CD4-positive, alpha-beta T cell (primary cell): ENCODE measurements at regions not wholly inside any gene's neighbourhood (a gene's known extent, or its start where the extent isn't known, plus 50 kb on each side); places are given as distances from the start of the nearest gene placed in this dataset.

Experiments used
- ATAC-seq: fragments of 200-7000 bp; cut with Tn5 transposase; one replicate; pipeline ENCODE4 v1.10.0; 2022; ENCODE audit warnings: mild to moderate bottlenecking; ENCODE audit not compliant: poor library complexity
- CTCF ChIA-PET: fragments of 350-600 bp; sonication (Branson Sonifier 250); formaldehyde crosslinking; loops from one replicate; lab custom pipeline; 2021; ENCODE audit warnings: antibody characterized with exemption, inconsistent platforms; lab: Charles Lee
- POLR2A ChIA-PET: fragments of 350-600 bp; sonication (Branson Sonifier 250); formaldehyde crosslinking; loops from one replicate; lab custom pipeline; 2021; ENCODE audit warnings: antibody characterized with exemption, inconsistent platforms; lab: Charles Lee
- DNase-seq, 14 experiments: peaks; one replicate each; pipeline ENCODE4 v3.0.0-alpha.2; 2013 to 2020; ENCODE audit warnings: mixed read lengths in 2 of 14
- H3K27ac ChIP-seq, 2 donors: one replicate each; pipeline versions ENCODE4 v1.5.1 to v1.7.0; 2013; ENCODE audit warnings: low read length in 2 of 2, low read depth in 1 of 2, mild to moderate bottlenecking in 1 of 2
- H3K27me3 ChIP-seq, 2 experiments: 1 replicate in 1 of 2; 2 replicates in 1 of 2; pipeline versions ENCODE4 v1.6.1 to v1.7.0; 2013; ENCODE audit warnings: low read length in 2 of 2, control low read depth in 1 of 2, mild to moderate bottlenecking in 1 of 2, moderate library complexity in 1 of 2; ENCODE audit not compliant: insufficient read depth in 2 of 2, control insufficient read depth in 1 of 2
- H3K36me3 ChIP-seq: one replicate; pipeline ENCODE4 v1.6.1; 2013; ENCODE audit warnings: low read length, control low read depth; ENCODE audit not compliant: insufficient read depth
- H3K4me1 ChIP-seq: one replicate; pipeline ENCODE4 v1.6.1; 2013; ENCODE audit warnings: low read length, control low read depth; ENCODE audit not compliant: insufficient read depth
- H3K4me3 ChIP-seq: one replicate; pipeline ENCODE4 v1.5.1; 2013; ENCODE audit warnings: mild to moderate bottlenecking, low read length, moderate library complexity
- H3K9me3 ChIP-seq, 2 experiments: 1 replicate in 1 of 2; 2 replicates in 1 of 2; pipeline versions ENCODE4 v1.6.1 to v1.7.0; 2013; ENCODE audit warnings: low read length in 2 of 2, mild to moderate bottlenecking in 2 of 2, control low read depth in 1 of 2, moderate library complexity in 1 of 2; ENCODE audit not compliant: control insufficient read depth in 1 of 2, insufficient read depth in 1 of 2
- H3K27ac Mint-ChIP-seq: one replicate; pipeline ENCODE4 v1.8.0; 2020; ENCODE audit warnings: mixed read lengths
- H3K27me3 Mint-ChIP-seq: one replicate; pipeline ENCODE4 v1.8.0; 2021; ENCODE audit warnings: mixed read lengths
- H3K36me3 Mint-ChIP-seq: one replicate; pipeline ENCODE4 v1.8.0; 2021; ENCODE audit warnings: low read depth, mixed read lengths
- H3K4me1 Mint-ChIP-seq: one replicate; pipeline ENCODE4 v1.8.0; 2021; ENCODE audit warnings: low read depth, mixed read lengths
- H3K4me3 Mint-ChIP-seq: one replicate; pipeline ENCODE4 v1.8.0; 2020; ENCODE audit warnings: mild to moderate bottlenecking, mixed read lengths
- H3K9me3 Mint-ChIP-seq: one replicate; pipeline ENCODE4 v1.8.0; 2020; ENCODE audit warnings: mixed read lengths
- CTCF ChIP-seq: fragments of 200-600 bp; IDR thresholded peaks from one replicate; pipeline ENCODE4 v1.8.0; 2022; ENCODE audit warnings: antibody characterized with exemption, mild to moderate bottlenecking
- intact Hi-C, 2 experiments: fragments of 100-400 bp; cut with DNase I in 1 of 2; cut with micrococcal nuclease in 1 of 2; formaldehyde crosslinking; loops; one replicate each; pipeline versions ENCODE4 v1.15.1 to v1.9.0; 2023 to 2025; cut with DNase I, micrococcal nuclease

- H3K27me3 ChIP-seq: peaks cover 0 to 9% of the 10 kb centered on the region in 2 experiments
- no peaks in the 10 kb centered on the region for H3K9me3 ChIP-seq
- no peaks in the 10 kb centered on the region for H3K36me3 ChIP-seq
- H3K4me1 ChIP-seq: no peaks in the 10 kb centered on the region
- H3K27ac Mint-ChIP-seq: no peak overlapping the region
- no peaks in the 10 kb centered on the region for H3K36me3 Mint-ChIP-seq
- H3K4me1 Mint-ChIP-seq: no peaks in the 10 kb centered on the region
- ChIA-PET POLR2A (no interaction called here), CTCF (no interaction called here)
- H3K27ac ChIP-seq: no peak overlapping the region
- H3K27me3 Mint-ChIP-seq: peaks cover 19% of the 10 kb centered on the region
- DNase-seq: no peak
- TF ChIP-seq CTCF: no peak
- H3K4me3 ChIP-seq: no peak overlapping the region
- intact Hi-C loops: no loop called here
- no peak overlapping the region for H3K4me3 Mint-ChIP-seq
- no peak for ATAC-seq
- no peaks in the 10 kb centered on the region for H3K9me3 Mint-ChIP-seq
Observed at GRCh38 chr15:93178371-93178770, 89.4 kb upstream of the RGMA start.

- Mint-ChIP-seq H3K4me3 (no peak overlapping the region), H3K9me3 (peaks cover 3% of the 10 kb centered on the region), H3K27ac (no peak overlapping the region), H3K27me3 (peaks cover 29% of the 10 kb centered on the region), H3K36me3 (no peaks in the 10 kb centered on the region), H3K4me1 (no peaks in the 10 kb centered on the region)
- H3K27ac ChIP-seq: no peak overlapping the region
- peaks cover 0 to 4% of the 10 kb centered on the region in 2 experiments for H3K9me3 ChIP-seq
- H3K4me3 ChIP-seq: no peak overlapping the region
- no peaks in the 10 kb centered on the region for H3K36me3 ChIP-seq
- POLR2A ChIA-PET: no interaction called here
- CTCF ChIA-PET: no interaction called here
- no peaks in the 10 kb centered on the region for H3K4me1 ChIP-seq
- intact Hi-C loops: no loop called here
- DNase-seq (no peak), ATAC-seq (no peak)
- H3K27me3 ChIP-seq: peaks cover 0 to 14% of the 10 kb centered on the region in 2 experiments
- TF ChIP-seq CTCF: no peak
Observed at GRCh38 chr15:93176065-93176464, 87.1 kb upstream of the RGMA start.

- Histone ChIP-seq H3K27me3 (peaks cover 4 to 19% of the 10 kb centered on the region in 2 experiments), H3K4me1 (no peaks in the 10 kb centered on the region), H3K27ac (no peak overlapping the region), H3K36me3 (no peaks in the 10 kb centered on the region), H3K4me3 (no peak overlapping the region), H3K9me3 (peaks cover 0 to 4% of the 10 kb centered on the region in 2 experiments)
- peaks cover 36% of the 10 kb centered on the region for H3K27me3 Mint-ChIP-seq
- POLR2A ChIA-PET: no interaction called here
- no peaks in the 10 kb centered on the region for H3K4me1 Mint-ChIP-seq
- H3K4me3 Mint-ChIP-seq: no peak overlapping the region
- intact Hi-C loops: no loop called here
- CTCF ChIA-PET: no interaction called here
- no peak for DNase-seq
- peaks cover 3% of the 10 kb centered on the region for H3K9me3 Mint-ChIP-seq
- no peak overlapping the region for H3K27ac Mint-ChIP-seq
- TF ChIP-seq CTCF: no peak
- no peaks in the 10 kb centered on the region for H3K36me3 Mint-ChIP-seq
- no peak for ATAC-seq
Observed at GRCh38 chr15:93174836-93175235, 85.8 kb upstream of the RGMA start.
